Endothelial cell of umbilical vein (primary cell): ENCODE measurements at regions not wholly inside any gene's neighbourhood (a gene's known extent, or its start where the extent isn't known, plus 50 kb on each side); places are given as distances from the start of the nearest gene placed in this dataset.

Source experiments
- BruUV-seq: library from RNA; stranded (reverse); fragments of 400-500 nt; replicated peaks from 2 replicates; lab custom pipeline; 2021; lab: Mats Ljungman, UMichigan
- CTCF ChIA-PET: fragments of 300-600, 350-600 bp; sonication (Branson Sonifier 250); formaldehyde crosslinking; loops from one replicate; lab custom pipeline; 2021; ENCODE audit warnings: antibody characterized with exemption, inconsistent platforms; lab: Charles Lee
- POLR2A ChIA-PET: fragments of 300-600, 350-600 bp; sonication (Branson Sonifier 250); formaldehyde crosslinking; loops from one replicate; lab custom pipeline; 2021; ENCODE audit warnings: antibody characterized with exemption, inconsistent platforms; lab: Charles Lee
- DNase-seq: peaks from one replicate; pipeline ENCODE4 v3.0.0-alpha.2; 2011; ENCODE audit warnings: low read depth, low spot score
- FAIRE-seq: peaks from 2 replicates; lab custom pipeline; 2011; peaks lifted over from hg19 to GRCh38; lab: Jason Lieb, UNC
- H2AFZ ChIP-seq: 2 replicates; pipeline ENCODE4 v1.6.0; 2012; ENCODE audit warnings: low read depth, low read length, control low read depth, inconsistent platforms
- H3K27ac ChIP-seq: 2 replicates; pipeline ENCODE4 v1.5.1; 2011; ENCODE audit warnings: low read depth, mild to moderate bottlenecking, control low read depth, low read length, moderate library complexity; ENCODE audit not compliant: insufficient read depth
- H3K27me3 ChIP-seq, 2 experiments: 2 replicates each; pipeline versions ENCODE4 v1.6.0 to v1.6.1; 2011; ENCODE audit warnings: low read length in 2 of 2, mixed read lengths in 1 of 2; ENCODE audit not compliant: control insufficient read depth in 2 of 2, insufficient read depth in 2 of 2
- H3K36me3 ChIP-seq, 2 experiments: 2 replicates in 1 of 2; 3 replicates in 1 of 2; pipeline ENCODE4 v1.5.1; 2011; ENCODE audit warnings: low read length in 2 of 2, mild to moderate bottlenecking in 1 of 2, moderate library complexity in 1 of 2; ENCODE audit not compliant: control insufficient read depth in 2 of 2, insufficient read depth in 2 of 2; ENCODE audit errors: extremely low read depth in 1 of 2
- H3K4me1 ChIP-seq: 3 replicates; pipeline ENCODE4 v1.5.1; 2011; ENCODE audit warnings: mild to moderate bottlenecking, low read length; ENCODE audit not compliant: control insufficient read depth, insufficient read depth; ENCODE audit errors: extremely low read depth
- H3K4me2 ChIP-seq: 2 replicates; pipeline ENCODE4 v1.6.1; 2011; ENCODE audit warnings: low read length, control low read depth, mixed read lengths; ENCODE audit not compliant: insufficient read depth
- H3K4me3 ChIP-seq, 3 experiments: fragments of 200-600 bp in 1 of 3; sonication (generic), shearing (Covaris generic) in 1 of 3; replicated peaks in 1 of 3; 2 replicates each; pipeline ENCODE4 v1.5.1; 2011 to 2016; ENCODE audit warnings: control low read depth in 3 of 3, low read length in 3 of 3, mild to moderate bottlenecking in 2 of 3, inconsistent platforms in 1 of 3, low read depth in 1 of 3, moderate library complexity in 1 of 3; ENCODE audit not compliant: insufficient read depth in 1 of 3
- H3K79me2 ChIP-seq: 2 replicates; pipeline ENCODE4 v1.6.0; 2012; ENCODE audit warnings: low read length, inconsistent platforms; ENCODE audit not compliant: control insufficient read depth, insufficient read depth
- H3K9ac ChIP-seq: replicated peaks from 2 replicates; pipeline ENCODE3; 2011; ENCODE audit warnings: low read length, control low read depth; ENCODE audit not compliant: insufficient read depth; ENCODE audit errors: extremely low read depth
- H3K9me1 ChIP-seq: replicated peaks from 3 replicates; pipeline ENCODE4 v1.6.0; 2011; ENCODE audit warnings: mild to moderate bottlenecking, low read length; ENCODE audit not compliant: control insufficient read depth, insufficient read depth; ENCODE audit errors: extremely low read depth
- H3K9me3 ChIP-seq: replicated peaks from 2 replicates; pipeline ENCODE4 v1.5.1; 2012; ENCODE audit warnings: low read length, inconsistent platforms; ENCODE audit not compliant: control insufficient read depth, insufficient read depth
- H4K20me1 ChIP-seq: replicated peaks from 2 replicates; pipeline ENCODE3; 2011; ENCODE audit warnings: mild to moderate bottlenecking, low read length; ENCODE audit not compliant: control insufficient read depth, insufficient read depth; ENCODE audit errors: extremely low read depth
- EZH2 ChIP-seq: IDR thresholded peaks from 2 replicates; pipeline ENCODE4 v1.6.1; 2012; ENCODE audit warnings: borderline replicate concordance, low read depth, mild to moderate bottlenecking, moderate library complexity, low read length, inconsistent platforms; ENCODE audit not compliant: severe bottlenecking
- FOS ChIP-seq: IDR thresholded peaks from 2 replicates; pipeline ENCODE4 v1.6.1; 2011; ENCODE audit warnings: mild to moderate bottlenecking, low read length, moderate library complexity, borderline replicate concordance; ENCODE audit not compliant: insufficient read depth
- GATA2 ChIP-seq: IDR thresholded peaks from 2 replicates; pipeline ENCODE4 v1.7.0; 2011; ENCODE audit warnings: low read depth, mild to moderate bottlenecking, moderate library complexity, mixed read lengths, low read length; ENCODE audit not compliant: insufficient read length, insufficient read depth
- JUN ChIP-seq: IDR thresholded peaks from 2 replicates; pipeline ENCODE4 v1.6.1; 2011; ENCODE audit warnings: borderline replicate concordance, low read depth; ENCODE audit not compliant: insufficient read length, insufficient read depth
- MYC ChIP-seq: IDR thresholded peaks from one replicate; pipeline ENCODE4 v1.6.1; 2011; ENCODE audit warnings: mild to moderate bottlenecking, low read depth, low read length
- POLR2A ChIP-seq: IDR thresholded peaks from 2 replicates; pipeline ENCODE4 v1.6.1; 2012; ENCODE audit warnings: low read depth, mild to moderate bottlenecking, control low read depth, low read length
- POLR2AphosphoS5 ChIP-seq: IDR thresholded peaks from 2 replicates; pipeline ENCODE4 v1.6.1; 2012; ENCODE audit warnings: low read depth, mild to moderate bottlenecking, control low read depth, low read length, moderate library complexity; ENCODE audit not compliant: insufficient read depth
- dilution Hi-C: fragments of 300-500 bp; cut with MboI; formaldehyde crosslinking; loops from one replicate; pipeline ENCODE4 v1.15.0; 2019; ENCODE audit warnings: low sequenced_read_pairs; ENCODE audit not compliant: extremely low pct_ligation_motif_present
- intact Hi-C: fragments of 100-400 bp; cut with micrococcal nuclease; formaldehyde crosslinking; loops from one replicate; pipeline ENCODE4 v1.10.0; 2022
- TF ChIP-seq, protein P1 (sequence below), 2 donors: IDR thresholded peaks; 1 replicate in 1 of 2; 2 replicates in 1 of 2; pipeline ENCODE4 v1.5.1; 2011; ENCODE audit warnings: low read length in 2 of 2, mild to moderate bottlenecking in 2 of 2, moderate library complexity in 2 of 2, control low read depth in 1 of 2, inconsistent platforms in 1 of 2, low read depth in 1 of 2; ENCODE audit not compliant: insufficient read depth in 1 of 2; ENCODE audit errors: extremely low read depth in 1 of 2
- TF ChIP-seq, protein P2 (sequence below): IDR thresholded peaks from 2 replicates; pipeline ENCODE4 v1.6.1; 2011; ENCODE audit not compliant: insufficient read depth, insufficient read length

DNA sequence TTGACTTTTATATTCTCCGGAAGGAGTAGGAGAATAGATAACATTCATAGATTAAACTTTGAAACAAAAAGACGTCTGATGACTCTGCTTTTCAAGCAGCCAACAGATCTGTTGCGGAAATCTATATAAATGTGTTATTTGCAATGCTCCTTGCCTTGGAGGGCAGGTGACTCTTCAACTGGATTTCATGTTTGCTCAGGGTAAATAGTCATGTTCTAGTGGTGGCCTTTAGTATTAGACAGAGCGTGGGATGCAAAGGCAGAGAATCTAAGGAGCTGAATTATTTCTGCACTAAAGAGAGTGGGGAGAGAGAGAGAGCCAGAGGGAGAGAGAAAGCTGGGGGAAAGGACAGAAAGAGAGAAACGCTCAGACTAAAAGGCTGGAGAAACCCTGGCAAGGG, 454.3 kb downstream of the AJAP1 start:
- Histone ChIP-seq H3K4me1 (no peaks in the 10 kb centered on the region), H4K20me1 (no peaks in the 10 kb centered on the region), H3K36me3 (no peaks in the 10 kb centered on the region), H2AFZ (no peak overlapping the region), H3K79me2 (no peaks in the 10 kb centered on the region), H3K9ac (no peak overlapping the region), H3K4me3 (no peak overlapping the region), H3K27ac (no peak overlapping the region), H3K27me3 (no peaks in the 10 kb centered on the region), H3K9me1 (no peaks in the 10 kb centered on the region), H3K9me3 (no peaks in the 10 kb centered on the region), H3K4me2 (no peak overlapping the region)
- no TSS peak for BruUV-seq
- FAIRE-seq = no peak
- ChIA-PET POLR2A (no interaction called here), CTCF (no interaction called here)
- TF ChIP-seq FOS (no peak), EZH2 (no peak), JUN (no peak), POLR2A (no peak), GATA2 (no peak), MYC (no peak), POLR2AphosphoS5 (no peak)
- TF ChIP-seq, protein P1, sequence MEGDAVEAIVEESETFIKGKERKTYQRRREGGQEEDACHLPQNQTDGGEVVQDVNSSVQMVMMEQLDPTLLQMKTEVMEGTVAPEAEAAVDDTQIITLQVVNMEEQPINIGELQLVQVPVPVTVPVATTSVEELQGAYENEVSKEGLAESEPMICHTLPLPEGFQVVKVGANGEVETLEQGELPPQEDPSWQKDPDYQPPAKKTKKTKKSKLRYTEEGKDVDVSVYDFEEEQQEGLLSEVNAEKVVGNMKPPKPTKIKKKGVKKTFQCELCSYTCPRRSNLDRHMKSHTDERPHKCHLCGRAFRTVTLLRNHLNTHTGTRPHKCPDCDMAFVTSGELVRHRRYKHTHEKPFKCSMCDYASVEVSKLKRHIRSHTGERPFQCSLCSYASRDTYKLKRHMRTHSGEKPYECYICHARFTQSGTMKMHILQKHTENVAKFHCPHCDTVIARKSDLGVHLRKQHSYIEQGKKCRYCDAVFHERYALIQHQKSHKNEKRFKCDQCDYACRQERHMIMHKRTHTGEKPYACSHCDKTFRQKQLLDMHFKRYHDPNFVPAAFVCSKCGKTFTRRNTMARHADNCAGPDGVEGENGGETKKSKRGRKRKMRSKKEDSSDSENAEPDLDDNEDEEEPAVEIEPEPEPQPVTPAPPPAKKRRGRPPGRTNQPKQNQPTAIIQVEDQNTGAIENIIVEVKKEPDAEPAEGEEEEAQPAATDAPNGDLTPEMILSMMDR (IDR thresholded peaks at IDR 0.05; ENCODE audit: extremely low read depth in 1 of 2, insufficient read depth in 1 of 2, low read depth in 1 of 2, low read length in 2 of 2) = no peak
- TF ChIP-seq, protein P2, sequence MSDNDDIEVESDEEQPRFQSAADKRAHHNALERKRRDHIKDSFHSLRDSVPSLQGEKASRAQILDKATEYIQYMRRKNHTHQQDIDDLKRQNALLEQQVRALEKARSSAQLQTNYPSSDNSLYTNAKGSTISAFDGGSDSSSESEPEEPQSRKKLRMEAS = no peak
- dilution Hi-C loops = no loop called here
- intact Hi-C loops = no loop called here
- no peak for DNase-seq
